ENCODE measurements at regions not wholly inside any gene's neighbourhood (a gene's known extent, or its start where the extent isn't known, plus 50 kb on each side); places are given as distances from the start of the nearest gene placed in this dataset.

GRCh38 chr6:100116411-100117194 is 122.6 kb upstream of the MCHR2 start:
- TF ChIP-seq POLR2A (IDR thresholded peaks at IDR 0.05) (no peak), CTCF (IDR thresholded peaks at IDR 0.05) (peak; percentile 41 to 63 (median 50))

Data from tibial nerve (tissue), 3 donors.